Smooth muscle cell (in vitro differentiated cells): ENCODE measurements at regions not wholly inside any gene's neighbourhood (a gene's known extent, or its start where the extent isn't known, plus 50 kb on each side); places are given as distances from the start of the nearest gene placed in this dataset.

Source experiments
- DNase-seq: peaks from one replicate; lab custom pipeline; 2025; ENCODE audit not compliant: unreplicated experiment; lab: John Stamatoyannopoulos, UW
- H2AFZ ChIP-seq: fragments of 200-600 bp; sonication (generic); 2 replicates; pipeline ENCODE4 v1.6.0; 2016; ENCODE audit warnings: antibody characterized with exemption, low read depth, mild to moderate bottlenecking
- H3F3A ChIP-seq: fragments of 200-600 bp; sonication (generic); 2 replicates; pipeline ENCODE4 v1.6.0; 2017; ENCODE audit warnings: antibody characterized with exemption, low read depth
- H3K27ac ChIP-seq: fragments of 200-600 bp; sonication (generic); 2 replicates; pipeline ENCODE4 v1.5.1; 2016; ENCODE audit warnings: low read depth, mild to moderate bottlenecking
- H3K27me3 ChIP-seq: fragments of 200-600 bp; sonication (generic); 2 replicates; pipeline ENCODE4 v1.6.1; 2016; ENCODE audit warnings: low read depth, mild to moderate bottlenecking
- H3K36me3 ChIP-seq: fragments of 200-600 bp; sonication (generic); 2 replicates; pipeline ENCODE4 v1.5.1; 2016; ENCODE audit warnings: low read depth
- H3K4me1 ChIP-seq: fragments of 200-600 bp; sonication (generic); 2 replicates; pipeline ENCODE4 v1.5.1; 2016; ENCODE audit warnings: low read depth
- H3K4me2 ChIP-seq: fragments of 200-600 bp; sonication (generic); 2 replicates; pipeline ENCODE4 v1.6.0; 2016; ENCODE audit warnings: mild to moderate bottlenecking
- H3K4me3 ChIP-seq: fragments of 200-600 bp; sonication (generic); 2 replicates; pipeline ENCODE4 v1.5.1; 2016; ENCODE audit warnings: mild to moderate bottlenecking
- H3K79me2 ChIP-seq: fragments of 200-600 bp; sonication (generic); 2 replicates; pipeline ENCODE4 v1.6.0; 2016; ENCODE audit warnings: low read depth, mild to moderate bottlenecking
- H3K9ac ChIP-seq: fragments of 200-600 bp; sonication (generic); 2 replicates; pipeline ENCODE4 v1.6.0; 2016; ENCODE audit warnings: low read depth
- H3K9me3 ChIP-seq: fragments of 200-600 bp; sonication (generic); replicated peaks from 2 replicates; pipeline ENCODE4 v1.5.1; 2016; ENCODE audit warnings: low read depth
- H4K20me1 ChIP-seq: fragments of 200-600 bp; sonication (generic); 2 replicates; pipeline ENCODE4 v1.6.0; 2016; ENCODE audit warnings: low read depth
- WGBS: methylation state at CpG from one replicate; pipeline ENCODE4 v1.1.7; 2016; ENCODE audit warnings: low lambda C conversion rate; 5-methylcytosine and 5-hydroxymethylcytosine counted together
- TF ChIP-seq, protein P1 (sequence below): fragments of 200-600 bp; sonication (generic); IDR thresholded peaks from 2 replicates; pipeline ENCODE4 v1.5.1; 2017; ENCODE audit warnings: borderline replicate concordance, mild to moderate bottlenecking, antibody characterized with exemption; ENCODE audit not compliant: insufficient read depth, poor library complexity, severe bottlenecking

DNA sequence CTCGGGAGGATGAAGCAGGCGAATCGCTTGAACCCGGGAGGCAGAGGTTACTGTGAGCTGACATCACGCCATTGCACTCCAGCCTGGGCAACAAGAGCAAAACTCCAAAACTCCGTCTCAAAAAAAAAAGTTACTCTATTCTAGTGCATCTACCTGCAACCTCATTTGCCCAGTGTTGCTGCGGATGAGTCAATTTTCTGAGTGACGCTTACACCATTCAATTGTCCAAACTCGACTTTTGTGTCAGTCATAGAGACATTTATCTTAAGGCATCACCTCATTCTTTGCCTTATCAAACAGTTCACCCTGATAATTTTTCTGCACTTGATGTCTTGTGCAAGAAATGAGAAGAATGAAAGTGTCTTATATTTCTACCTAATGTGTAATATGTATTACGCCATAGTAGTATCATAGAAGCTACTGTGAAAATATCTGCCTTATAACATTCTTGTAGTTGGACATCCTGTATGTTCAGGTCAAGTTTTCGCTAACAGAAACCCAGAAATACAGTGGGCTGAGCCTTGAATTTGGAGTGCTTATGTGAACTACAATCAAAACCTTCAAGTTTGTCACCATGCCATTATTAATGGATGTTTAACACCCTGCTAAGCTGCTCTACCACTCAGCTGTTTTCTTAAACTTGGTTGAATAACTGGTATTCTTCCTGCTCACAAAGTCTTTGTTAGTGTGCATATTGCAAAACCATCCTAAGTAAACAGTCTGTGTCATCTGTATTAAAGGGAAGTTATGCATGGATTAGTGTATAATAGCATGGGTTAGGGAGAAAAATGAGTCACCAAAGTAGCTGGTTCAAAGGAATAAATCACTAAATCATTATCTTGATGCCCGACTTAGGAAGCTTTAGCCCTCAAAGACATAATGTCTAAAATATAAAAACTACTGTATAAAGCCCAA, 531.0 kb upstream of the NR2F2 start:
- Histone ChIP-seq H3K27ac (peak overlapping the region; percentile 22), H3K36me3 (no peaks in the 10 kb centered on the region), H3K9ac (no peak overlapping the region), H4K20me1 (no peaks in the 10 kb centered on the region), H2AFZ (no peak overlapping the region), H3K4me3 (no peak overlapping the region), H3K4me2 (peak overlapping the region; percentile 11), H3K27me3 (no peaks in the 10 kb centered on the region), H3K9me3 (no peaks in the 10 kb centered on the region), H3K4me1 (no peaks in the 10 kb centered on the region), H3K79me2 (no peaks in the 10 kb centered on the region), H3F3A (no peaks in the 10 kb centered on the region)
- TF ChIP-seq, protein P1, sequence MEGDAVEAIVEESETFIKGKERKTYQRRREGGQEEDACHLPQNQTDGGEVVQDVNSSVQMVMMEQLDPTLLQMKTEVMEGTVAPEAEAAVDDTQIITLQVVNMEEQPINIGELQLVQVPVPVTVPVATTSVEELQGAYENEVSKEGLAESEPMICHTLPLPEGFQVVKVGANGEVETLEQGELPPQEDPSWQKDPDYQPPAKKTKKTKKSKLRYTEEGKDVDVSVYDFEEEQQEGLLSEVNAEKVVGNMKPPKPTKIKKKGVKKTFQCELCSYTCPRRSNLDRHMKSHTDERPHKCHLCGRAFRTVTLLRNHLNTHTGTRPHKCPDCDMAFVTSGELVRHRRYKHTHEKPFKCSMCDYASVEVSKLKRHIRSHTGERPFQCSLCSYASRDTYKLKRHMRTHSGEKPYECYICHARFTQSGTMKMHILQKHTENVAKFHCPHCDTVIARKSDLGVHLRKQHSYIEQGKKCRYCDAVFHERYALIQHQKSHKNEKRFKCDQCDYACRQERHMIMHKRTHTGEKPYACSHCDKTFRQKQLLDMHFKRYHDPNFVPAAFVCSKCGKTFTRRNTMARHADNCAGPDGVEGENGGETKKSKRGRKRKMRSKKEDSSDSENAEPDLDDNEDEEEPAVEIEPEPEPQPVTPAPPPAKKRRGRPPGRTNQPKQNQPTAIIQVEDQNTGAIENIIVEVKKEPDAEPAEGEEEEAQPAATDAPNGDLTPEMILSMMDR = no peak
- DNase-seq = no peak
- WGBS = 83% methylated on average over 12 of the region's 12 CpGs

DNA sequence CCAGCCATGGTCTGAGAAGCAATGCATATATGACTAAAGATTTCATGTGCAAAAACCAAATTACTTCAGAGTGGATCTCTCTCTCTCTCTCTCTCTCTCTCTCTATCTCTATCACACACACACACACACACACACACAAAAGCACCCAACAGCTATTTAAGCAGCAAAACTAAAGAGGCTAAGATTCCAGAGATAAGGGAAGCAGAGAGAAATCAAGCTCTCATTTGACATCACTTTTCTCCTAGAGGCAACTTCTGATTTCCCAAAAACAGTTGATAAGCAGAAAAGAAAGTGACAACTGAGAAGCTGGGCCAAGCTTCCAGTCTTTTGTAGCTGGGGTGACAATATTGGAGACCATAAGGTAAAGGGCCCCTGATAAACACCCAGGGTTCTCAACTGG, 526.0 kb upstream of the NR2F2 start:
- Histone ChIP-seq H3K27ac (no peak overlapping the region), H3K4me3 (no peak overlapping the region), H3K4me1 (no peaks in the 10 kb centered on the region), H2AFZ (no peak overlapping the region), H3K9ac (no peak overlapping the region), H3F3A (no peaks in the 10 kb centered on the region), H3K79me2 (no peaks in the 10 kb centered on the region), H3K36me3 (no peaks in the 10 kb centered on the region), H4K20me1 (no peaks in the 10 kb centered on the region), H3K4me2 (no peak overlapping the region), H3K27me3 (no peaks in the 10 kb centered on the region), H3K9me3 (no peaks in the 10 kb centered on the region)
- TF ChIP-seq, protein P1 = no peak
- no peak for DNase-seq

DNA sequence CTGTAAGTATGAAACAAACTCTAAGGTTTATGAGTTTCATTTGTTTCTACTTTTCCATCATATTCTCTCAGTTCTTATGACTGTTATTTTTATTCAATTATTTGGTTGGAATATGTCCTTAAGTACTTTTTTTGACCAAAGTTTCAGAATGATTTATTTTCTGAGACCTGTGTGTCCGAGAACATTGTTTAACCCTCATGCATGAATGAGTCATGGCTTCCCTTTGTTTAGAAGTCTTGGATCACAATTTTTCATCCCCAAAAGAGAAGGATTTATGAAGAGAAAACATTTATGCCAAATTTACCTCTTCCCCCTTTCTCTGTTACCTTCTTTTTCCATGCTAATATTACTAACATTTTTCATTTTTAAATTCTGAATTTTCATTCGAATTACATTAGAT, 518.0 kb upstream of the NR2F2 start:
- 67% methylated on average over 2 of the region's 2 CpGs for WGBS
- TF ChIP-seq, protein P1 = no peak
- H3K36me3 ChIP-seq = no peaks in the 10 kb centered on the region
- H3F3A ChIP-seq = no peaks in the 10 kb centered on the region
- no peak for DNase-seq
- no peaks in the 10 kb centered on the region for H4K20me1 ChIP-seq
- no peak overlapping the region for H3K27ac ChIP-seq
- no peaks in the 10 kb centered on the region for H3K79me2 ChIP-seq
- H3K9me3 ChIP-seq = no peaks in the 10 kb centered on the region
- no peaks in the 10 kb centered on the region for H3K27me3 ChIP-seq
- no peak overlapping the region for H3K4me2 ChIP-seq
- H3K4me3 ChIP-seq = no peak overlapping the region
- no peak overlapping the region for H2AFZ ChIP-seq
- no peaks in the 10 kb centered on the region for H3K4me1 ChIP-seq
- no peak overlapping the region for H3K9ac ChIP-seq

DNA sequence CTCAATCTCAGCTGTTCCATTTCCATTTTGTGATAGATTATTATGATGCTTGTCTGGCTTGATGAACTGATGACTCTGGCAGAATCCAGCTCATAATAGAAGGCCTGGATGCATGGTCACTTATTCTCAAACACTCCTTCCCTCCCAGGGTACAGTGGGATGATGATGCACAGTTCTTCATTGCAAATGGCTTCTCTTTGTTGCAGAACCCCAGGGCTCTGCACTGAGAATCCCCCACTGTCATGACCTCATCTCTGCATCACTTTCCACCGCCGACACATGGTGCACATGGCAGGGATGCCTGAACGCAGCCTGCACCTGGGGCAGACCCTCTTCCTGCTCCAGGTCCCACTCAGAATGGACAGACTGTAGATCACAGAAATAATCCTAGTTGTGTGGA, 515.6 kb upstream of the NR2F2 start:
- WGBS = 92% methylated on average over 3 of the region's 3 CpGs
- H3K27ac ChIP-seq = no peak overlapping the region
- DNase-seq = no peak
- H3K4me2 ChIP-seq = no peak overlapping the region
- TF ChIP-seq, protein P1 = no peak
- no peak overlapping the region for H3K9ac ChIP-seq
- no peaks in the 10 kb centered on the region for H3F3A ChIP-seq
- H3K36me3 ChIP-seq = no peaks in the 10 kb centered on the region
- no peaks in the 10 kb centered on the region for H4K20me1 ChIP-seq
- no peak overlapping the region for H3K4me3 ChIP-seq
- no peak overlapping the region for H2AFZ ChIP-seq
- H3K9me3 ChIP-seq = no peaks in the 10 kb centered on the region
- H3K4me1 ChIP-seq = no peaks in the 10 kb centered on the region
- H3K27me3 ChIP-seq = no peaks in the 10 kb centered on the region
- H3K79me2 ChIP-seq = no peaks in the 10 kb centered on the region
